ENCODE measurements at regions not wholly inside any gene's neighbourhood (a gene's known extent, or its start where the extent isn't known, plus 50 kb on each side); places are given as distances from the start of the nearest gene placed in this dataset.

DNA sequence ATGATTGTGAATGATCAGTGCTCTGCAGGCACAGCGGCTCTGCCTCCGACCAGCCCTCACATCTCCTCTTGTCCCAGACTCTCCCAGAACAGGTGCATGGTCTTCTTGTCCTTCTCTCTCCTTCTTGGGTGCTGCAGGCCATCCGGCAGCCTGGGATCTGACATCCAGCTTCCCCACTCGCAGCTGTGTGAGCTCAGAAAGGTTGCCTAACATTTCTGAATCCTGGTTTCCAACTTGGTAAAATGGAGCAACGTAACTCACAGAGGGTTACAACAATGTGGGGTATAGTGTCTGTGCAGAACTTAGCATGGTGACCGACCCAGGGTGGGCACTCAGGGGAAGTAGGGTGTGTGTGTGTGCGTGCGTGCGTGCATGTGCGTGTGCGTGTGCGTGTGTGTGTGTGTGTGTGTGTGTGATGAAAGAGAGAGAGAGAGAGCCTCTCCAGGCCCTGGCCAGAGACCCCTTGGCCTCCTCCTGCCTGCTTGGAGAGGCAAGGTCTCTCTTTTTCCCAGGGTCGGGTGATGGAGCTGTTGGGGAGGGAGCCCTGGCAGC is 110.1 kb downstream of the SNX5 start:
- DNase-seq (ENCODE audit: low read depth): no peak

DNA sequence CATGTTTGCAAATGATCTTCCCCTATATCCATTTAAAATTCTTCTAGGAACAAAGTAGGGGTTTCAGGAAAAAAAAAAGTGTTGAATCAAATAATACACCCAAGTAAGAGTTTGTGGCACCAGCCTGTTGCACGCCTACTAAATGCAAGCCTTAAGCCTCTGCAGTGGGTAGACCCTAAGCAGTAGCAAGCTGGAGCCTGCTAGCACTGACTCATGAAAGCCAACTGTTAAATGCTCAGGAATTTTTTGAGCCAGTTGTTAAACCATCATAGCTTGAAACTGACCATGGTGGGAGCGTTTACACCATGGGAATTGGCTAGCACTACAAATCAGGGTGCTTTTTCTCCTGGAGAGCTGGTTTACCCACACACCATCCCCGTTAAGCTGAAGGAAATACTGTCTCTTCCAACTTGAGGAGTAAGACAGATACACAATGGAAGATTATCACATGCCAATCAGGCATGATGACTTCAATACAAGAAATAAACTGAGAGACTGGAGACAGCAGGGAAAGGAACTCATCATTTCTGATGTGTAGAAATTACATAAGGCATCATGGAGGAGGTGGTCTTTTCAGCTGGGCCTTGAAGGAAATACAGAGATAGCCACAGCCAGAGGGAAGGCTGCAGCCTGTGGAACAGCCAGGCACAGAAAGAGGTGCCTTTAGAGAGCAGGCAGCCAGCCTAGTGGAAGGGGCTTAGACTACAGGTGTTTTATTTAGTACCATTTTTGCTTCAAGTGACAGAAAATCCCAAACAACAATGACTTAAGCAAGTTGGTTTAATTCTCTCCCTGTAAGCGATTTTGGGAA is 110.8 kb downstream of the SNX5 start:
- no peak for DNase-seq (ENCODE audit: low read depth)

DNA sequence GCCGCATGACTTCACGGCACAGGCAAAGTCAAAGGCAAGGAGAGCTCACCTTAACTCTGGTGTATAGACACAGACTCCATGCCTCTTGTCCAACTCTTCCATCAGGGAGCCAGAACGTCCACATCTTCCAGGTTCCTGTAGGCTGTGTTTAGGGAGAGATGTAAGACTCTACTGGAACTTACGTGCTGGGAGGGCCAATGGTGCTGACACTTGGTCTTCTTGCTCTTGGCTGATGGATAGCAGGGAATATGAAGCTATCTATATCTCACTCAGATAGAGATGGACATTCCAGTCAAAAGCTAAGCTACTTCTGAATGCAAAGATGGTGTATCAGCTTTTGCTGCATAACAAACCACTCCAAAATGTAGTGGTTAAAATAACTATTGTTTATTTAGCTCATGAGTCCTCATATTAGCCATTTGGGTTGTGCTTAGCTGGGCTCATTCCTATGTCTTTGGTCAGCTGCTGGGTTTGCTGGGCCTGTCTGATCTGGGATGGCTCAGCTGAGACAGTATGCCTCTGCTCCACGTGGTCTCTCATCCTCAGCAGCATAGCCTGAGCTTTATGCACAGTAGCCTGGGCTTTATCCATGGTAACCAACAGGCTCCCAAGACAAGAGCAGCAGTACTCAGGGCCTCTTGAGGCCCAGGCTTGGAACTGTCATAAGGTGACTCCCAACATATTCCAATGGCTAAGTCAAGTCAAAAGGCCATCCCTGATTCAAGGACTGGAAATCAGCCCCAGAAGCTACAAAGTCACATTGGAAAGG is 111.6 kb downstream of the SNX5 start:
- DNase-seq (ENCODE audit: low read depth): no peak

GRCh38 chr20:17856024-17856564 is 112.5 kb downstream of the SNX5 start:
- DNase-seq (ENCODE audit: low read depth): no peak

GRCh38 chr20:17854307-17854903 is 114.2 kb downstream of the SNX5 start:
- DNase-seq (ENCODE audit: low read depth): no peak

DNA sequence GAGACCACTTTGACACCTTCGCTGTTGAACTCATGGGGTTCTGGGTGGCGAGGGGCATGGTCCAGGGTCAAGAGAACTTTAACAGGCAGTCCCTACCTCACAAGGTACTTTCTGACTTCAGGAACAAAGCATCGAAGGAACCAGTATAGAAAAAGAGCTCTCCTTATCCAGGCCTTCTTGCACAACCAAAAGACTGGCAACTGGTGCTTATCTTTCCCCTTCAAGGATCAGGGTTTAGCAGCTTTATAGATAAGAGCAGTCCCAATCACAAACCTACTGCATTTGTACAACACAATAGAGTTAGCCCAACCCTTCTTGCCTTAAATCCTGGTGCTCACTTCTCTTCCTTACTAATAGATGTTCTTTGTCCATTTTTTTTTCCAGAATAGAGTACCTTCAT is 116.3 kb downstream of the SNX5 start:
- DNase-seq (ENCODE audit: low read depth): no peak

- DNase-seq (ENCODE audit: low read depth): no peak
Observed at GRCh38 chr20:17850684-17851026, 117.9 kb downstream of the SNX5 start.

DNA sequence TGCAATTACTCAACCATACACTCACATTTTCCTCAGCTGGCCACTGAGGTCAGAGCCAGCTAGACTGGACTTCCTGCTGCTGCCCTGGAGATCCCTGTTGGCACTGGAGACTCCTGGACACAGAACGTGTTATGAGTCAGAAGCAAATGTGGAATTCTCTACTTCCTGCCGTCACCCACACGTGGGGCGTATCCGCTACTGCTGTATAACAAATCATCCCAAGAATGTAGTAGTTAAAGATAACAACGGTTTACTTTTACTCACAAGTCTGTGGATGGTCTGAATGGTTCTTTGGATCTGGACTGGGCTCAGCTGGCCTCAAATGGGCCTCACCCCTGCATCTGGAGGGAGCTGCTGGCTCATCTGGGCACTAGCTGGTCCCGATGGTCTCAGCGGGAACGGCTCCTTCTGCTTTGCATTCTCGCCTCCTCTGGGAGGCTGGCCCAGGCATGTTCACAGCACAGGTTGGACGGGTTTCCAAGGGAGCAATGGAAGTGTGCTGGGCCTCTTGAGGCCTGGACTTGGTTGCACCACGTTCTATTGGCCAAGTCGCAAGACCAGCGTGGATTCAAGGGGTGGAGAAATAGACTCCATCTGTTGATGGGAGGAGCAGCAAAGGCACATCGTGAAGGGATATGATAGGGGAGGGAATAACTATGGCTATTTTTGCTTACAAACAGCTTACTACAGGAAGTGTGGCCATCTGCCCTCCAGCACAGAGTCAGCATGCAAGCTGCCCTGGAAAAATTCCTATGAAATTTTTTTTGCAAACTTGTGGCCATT is 118.5 kb downstream of the SNX5 start:
- DNase-seq (ENCODE audit: low read depth): no peak

GRCh38 chr20:17849138-17849900 is 119.3 kb downstream of the SNX5 start:
- DNase-seq (ENCODE audit: low read depth): no peak

GRCh38 chr20:17848249-17849048 is 120.1 kb downstream of the SNX5 start:
- DNase-seq (ENCODE audit: low read depth): no peak

- no peak for DNase-seq (ENCODE audit: low read depth)
Observed at GRCh38 chr20:17845701-17846475, 122.7 kb downstream of the SNX5 start.

- DNase-seq (ENCODE audit: low read depth): no peak
Observed at GRCh38 chr20:17844549-17845298, 123.9 kb downstream of the SNX5 start.

GRCh38 chr20:17844133-17844429 is 124.5 kb downstream of the SNX5 start:
- DNase-seq (ENCODE audit: low read depth): no peak

DNA sequence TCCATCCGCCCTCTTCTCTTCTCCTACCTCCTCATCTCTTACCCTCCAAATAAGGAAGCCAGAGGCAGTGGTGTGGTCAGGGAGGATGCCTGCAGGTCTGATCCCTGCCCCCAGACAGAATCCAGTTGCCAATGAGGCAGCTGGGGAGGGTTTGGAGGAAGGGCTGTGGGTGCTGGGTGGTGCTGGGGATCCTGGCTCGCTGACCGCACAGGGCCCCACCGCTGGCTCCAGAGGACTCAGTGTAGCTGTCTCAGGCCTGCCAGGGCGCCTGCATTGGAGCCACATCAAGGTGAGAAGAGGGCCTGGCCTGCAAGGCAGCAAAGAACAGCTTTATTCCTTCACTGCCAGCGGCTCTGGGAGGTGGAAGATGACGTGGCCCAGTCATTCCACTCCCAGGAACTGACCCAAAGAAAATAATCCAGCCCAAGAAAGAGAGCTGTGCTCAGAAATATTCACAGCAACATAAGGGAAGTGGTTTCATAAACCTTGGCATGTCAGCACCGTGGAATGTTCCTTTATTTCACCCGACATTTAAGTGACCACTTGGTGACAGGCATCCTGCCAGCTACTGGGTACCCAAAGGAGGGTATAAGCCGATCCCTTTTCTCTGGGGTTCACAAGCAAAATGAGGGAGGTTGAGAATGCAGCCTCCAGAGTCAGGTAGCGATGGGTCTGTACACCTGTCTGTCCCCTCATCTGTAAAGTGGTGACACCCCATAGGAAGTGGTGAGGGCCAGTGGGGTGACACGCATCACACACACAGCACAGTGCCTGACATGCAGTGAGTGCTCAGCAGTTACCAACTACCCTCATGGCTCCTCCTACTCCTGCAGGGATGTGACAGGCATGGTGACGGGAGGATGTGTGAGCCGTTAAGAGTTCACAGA is 125.1 kb downstream of the SNX5 start:
- no peak for DNase-seq (ENCODE audit: low read depth)

DNA sequence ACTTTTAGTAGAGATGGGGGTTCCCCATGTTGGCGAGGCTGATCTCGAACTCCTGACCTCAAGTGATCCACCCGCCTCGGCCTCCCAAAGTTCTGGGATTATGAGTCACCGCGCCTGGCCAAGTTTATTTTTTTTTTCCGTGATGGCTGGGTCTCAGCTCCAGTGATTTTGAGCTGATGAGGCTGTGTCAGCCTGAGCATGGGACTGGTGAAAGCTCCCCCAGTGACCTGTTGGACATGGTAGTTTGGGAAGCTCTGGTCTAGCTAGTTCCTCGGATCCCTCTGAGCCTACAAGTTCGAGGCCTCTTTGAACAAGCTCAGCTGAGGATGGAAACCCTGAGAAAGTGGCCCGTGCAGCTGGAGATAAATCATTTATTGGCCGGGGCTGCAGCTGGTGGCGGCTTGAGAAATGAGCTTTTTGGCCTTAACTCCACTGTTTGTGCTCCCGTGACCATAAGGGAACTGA is 126.8 kb downstream of the SNX5 start:
- DNase-seq (ENCODE audit: low read depth): peak; percentile 88

DNA sequence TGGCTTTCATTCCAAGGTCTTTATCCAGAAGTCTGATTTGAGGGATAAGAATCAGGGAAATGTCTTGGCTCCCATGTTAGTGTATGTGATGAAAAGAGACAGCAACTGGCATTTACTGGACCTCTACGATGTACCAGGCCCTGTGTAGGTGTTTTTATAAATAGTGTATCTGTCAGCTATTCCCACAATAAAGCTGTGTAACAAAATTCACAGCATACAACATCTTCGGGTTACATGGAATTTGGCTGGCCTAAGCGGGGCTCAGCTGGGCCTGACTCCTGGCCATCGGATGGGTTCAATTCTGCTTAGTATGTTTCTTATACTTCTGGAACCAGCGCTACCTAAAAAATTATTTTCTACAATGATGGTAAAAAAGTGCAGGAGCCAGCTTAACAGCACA is 128.2 kb downstream of the SNX5 start:
- no peak for DNase-seq (ENCODE audit: low read depth)

GRCh38 chr20:17838921-17839320 is 129.7 kb downstream of the SNX5 start:
- no peak for DNase-seq (ENCODE audit: low read depth)
